ENCODE measurements at regions not wholly inside any gene's neighbourhood (a gene's known extent, or its start where the extent isn't known, plus 50 kb on each side); places are given as distances from the start of the nearest gene placed in this dataset.
"Not testable (repeated sequence)": the region's sequence is repeated elsewhere in the genome, so short reads cannot be mapped to it uniquely, and the experiment has no call there.

- DNase-seq, result peak; percentile 17 to 75
Observed at GRCh38 chr14:95597784-95598211, 62.9 kb downstream of the GLRX5 start.

GRCh38 chr14:95601650-95602049 lies 66.8 kb downstream of the GLRX5 start:
- no peak for DNase-seq

GRCh38 chr14:95603415-95603814 lies 68.6 kb downstream of the GLRX5 start:
- DNase-seq, result no peak

- no peak for DNase-seq
Observed at GRCh38 chr14:95606266-95606665, 71.4 kb downstream of the GLRX5 start.

- DNase-seq, result no peak
Observed at GRCh38 chr14:95608637-95609235, 73.9 kb downstream of the GLRX5 start.

- DNase-seq, result peak; percentile 61 to 73
Observed at GRCh38 chr14:95609398-95609990, 74.6 kb downstream of the GLRX5 start.

- DNase-seq, result peak in 1 of 2 experiments; percentile 6
Observed at GRCh38 chr14:95611293-95611880, 74.8 kb upstream of the TCL1B start.

- DNase-seq, result no peak
Observed at GRCh38 chr14:95614349-95614748, 71.9 kb upstream of the TCL1B start.

GRCh38 chr14:95616745-95617144 lies 69.5 kb upstream of the TCL1B start:
- DNase-seq, result no peak

GRCh38 chr14:95619785-95620417 lies 66.3 kb upstream of the TCL1B start:
- no peak for DNase-seq

GRCh38 chr14:95620659-95621059 lies 65.6 kb upstream of the TCL1B start:
- peak; percentile 76 to 88 for DNase-seq

GRCh38 chr14:95623195-95623594 lies 63.0 kb upstream of the TCL1B start:
- no peak for DNase-seq

- not testable (repeated sequence) for DNase-seq
Observed at GRCh38 chr14:95625710-95626109, 60.5 kb upstream of the TCL1B start.

- DNase-seq, result no peak
Observed at GRCh38 chr14:95635051-95635450, 51.2 kb upstream of the TCL1B start.
